Activated naive CD4-positive, alpha-beta T cell treated with anti-CD3 and anti-CD28 coated beads, Interleukin-2, amount 10 ng/mL, durations not matched to agents 7 days and 5 days (primary cell): ENCODE measurements at regions not wholly inside any gene's neighbourhood (a gene's known extent, or its start where the extent isn't known, plus 50 kb on each side); places are given as distances from the start of the nearest gene placed in this dataset.

Experiments
- CTCF ChIA-PET: fragments of 350-600 bp; sonication (Branson Sonifier 250); formaldehyde crosslinking; loops from one replicate; lab custom pipeline; 2021; ENCODE audit warnings: antibody characterized with exemption; lab: Charles Lee
- DNase-seq: peaks from one replicate; pipeline ENCODE4 v3.0.0-alpha.2; 2020
- H3K27ac Mint-ChIP-seq: one replicate; pipeline ENCODE4 v1.8.0; 2021; ENCODE audit warnings: mild to moderate bottlenecking, moderate library complexity, mixed read lengths
- H3K27me3 Mint-ChIP-seq: one replicate; pipeline ENCODE4 v1.8.0; 2021; ENCODE audit warnings: mild to moderate bottlenecking, mixed read lengths
- H3K36me3 Mint-ChIP-seq: one replicate; pipeline ENCODE4 v1.8.0; 2021; ENCODE audit warnings: mixed read lengths
- H3K4me1 Mint-ChIP-seq: one replicate; pipeline ENCODE4 v1.8.0; 2021; ENCODE audit warnings: mixed read lengths
- H3K4me3 Mint-ChIP-seq: one replicate; pipeline ENCODE4 v1.8.0; 2021; ENCODE audit warnings: mild to moderate bottlenecking, moderate library complexity, mixed read lengths
- H3K9me3 Mint-ChIP-seq: one replicate; pipeline ENCODE4 v1.8.0; 2021; ENCODE audit warnings: mixed read lengths

- CTCF ChIA-PET = no interaction called here
Observed at GRCh38 chr2:9105601-9106337, 100.8 kb upstream of the ASAP2 start.

GRCh38 chr2:9103663-9104277 lies 100.3 kb upstream of the MBOAT2 start:
- Mint-ChIP-seq H3K9me3 (no peaks in the 10 kb centered on the region), H3K4me1 (no peaks in the 10 kb centered on the region), H3K27ac (no peak overlapping the region), H3K4me3 (no peak overlapping the region), H3K27me3 (peaks cover 9% of the 10 kb centered on the region), H3K36me3 (no peaks in the 10 kb centered on the region)
- CTCF ChIA-PET = no interaction called here
- no peak for DNase-seq

More at GRCh38 chr2:9105601-9106337, 100.8 kb upstream of the ASAP2 start:
- H3K27me3 Mint-ChIP-seq = no peaks in the 10 kb centered on the region
- H3K9me3 Mint-ChIP-seq = no peaks in the 10 kb centered on the region
- H3K36me3 Mint-ChIP-seq = no peaks in the 10 kb centered on the region
- no peak for DNase-seq
- H3K4me1 Mint-ChIP-seq = no peaks in the 10 kb centered on the region
- no peak overlapping the region for H3K4me3 Mint-ChIP-seq
- no peak overlapping the region for H3K27ac Mint-ChIP-seq

GRCh38 chr2:9102861-9103662 lies 99.6 kb upstream of the MBOAT2 start:
- CTCF ChIA-PET = no interaction called here
- Mint-ChIP-seq H3K9me3 (no peaks in the 10 kb centered on the region), H3K4me1 (no peaks in the 10 kb centered on the region), H3K27me3 (peaks cover 12% of the 10 kb centered on the region), H3K4me3 (no peak overlapping the region), H3K27ac (no peak overlapping the region), H3K36me3 (no peaks in the 10 kb centered on the region)
- DNase-seq = no peak

GRCh38 chr2:9101763-9102425 lies 98.4 kb upstream of the MBOAT2 start:
- CTCF ChIA-PET = no interaction called here

GRCh38 chr2:9100080-9100876 lies 96.8 kb upstream of the MBOAT2 start:
- Mint-ChIP-seq H3K27ac (no peak overlapping the region), H3K4me1 (no peaks in the 10 kb centered on the region), H3K4me3 (no peak overlapping the region), H3K27me3 (peaks cover 25% of the 10 kb centered on the region), H3K36me3 (no peaks in the 10 kb centered on the region), H3K9me3 (no peaks in the 10 kb centered on the region)
- DNase-seq = no peak
- CTCF ChIA-PET = no interaction called here

More at GRCh38 chr2:9101763-9102425, 98.4 kb upstream of the MBOAT2 start:
- Mint-ChIP-seq H3K9me3 (no peaks in the 10 kb centered on the region), H3K4me1 (no peaks in the 10 kb centered on the region), H3K36me3 (no peaks in the 10 kb centered on the region), H3K27ac (no peak overlapping the region), H3K4me3 (no peak overlapping the region), H3K27me3 (peaks cover 12% of the 10 kb centered on the region)
- DNase-seq = no peak

GRCh38 chr2:9099341-9099751 lies 95.9 kb upstream of the MBOAT2 start:
- H3K27me3 Mint-ChIP-seq = peaks cover 30% of the 10 kb centered on the region
- H3K27ac Mint-ChIP-seq = no peak overlapping the region
- CTCF ChIA-PET = no interaction called here
- no peaks in the 10 kb centered on the region for H3K9me3 Mint-ChIP-seq
- no peaks in the 10 kb centered on the region for H3K36me3 Mint-ChIP-seq
- DNase-seq = no peak
- H3K4me1 Mint-ChIP-seq = no peaks in the 10 kb centered on the region
- H3K4me3 Mint-ChIP-seq = no peak overlapping the region

GRCh38 chr2:9097892-9098291 lies 94.4 kb upstream of the MBOAT2 start:
- CTCF ChIA-PET = no interaction called here
- Mint-ChIP-seq H3K9me3 (no peaks in the 10 kb centered on the region), H3K27ac (no peak overlapping the region), H3K27me3 (peaks cover 35% of the 10 kb centered on the region), H3K4me1 (no peaks in the 10 kb centered on the region), H3K36me3 (no peaks in the 10 kb centered on the region), H3K4me3 (no peak overlapping the region)
- DNase-seq = no peak

- Mint-ChIP-seq H3K27me3 (peaks cover 39% of the 10 kb centered on the region), H3K4me3 (no peak overlapping the region), H3K36me3 (no peaks in the 10 kb centered on the region), H3K4me1 (no peaks in the 10 kb centered on the region), H3K27ac (no peak overlapping the region), H3K9me3 (no peaks in the 10 kb centered on the region)
- CTCF ChIA-PET = no interaction called here
- DNase-seq = no peak
Observed at GRCh38 chr2:9097239-9097638, 93.8 kb upstream of the MBOAT2 start.

GRCh38 chr2:9096761-9097160 lies 93.3 kb upstream of the MBOAT2 start:
- no peak for DNase-seq
- Mint-ChIP-seq H3K4me3 (no peak overlapping the region), H3K36me3 (no peaks in the 10 kb centered on the region), H3K27me3 (peaks cover 39% of the 10 kb centered on the region), H3K9me3 (no peaks in the 10 kb centered on the region), H3K27ac (no peak overlapping the region), H3K4me1 (no peaks in the 10 kb centered on the region)
- CTCF ChIA-PET = no interaction called here

GRCh38 chr2:9095690-9096089 lies 92.2 kb upstream of the MBOAT2 start:
- H3K27ac Mint-ChIP-seq = no peak overlapping the region
- CTCF ChIA-PET = interaction anchor here (1.4 kb wide), 1 partner anchor 222 kb away, joined by 3 read pairs; no protein-coding TSS in a partner anchor
- peaks cover 39% of the 10 kb centered on the region for H3K27me3 Mint-ChIP-seq
- H3K4me1 Mint-ChIP-seq = no peaks in the 10 kb centered on the region
- no peak for DNase-seq
- no peaks in the 10 kb centered on the region for H3K36me3 Mint-ChIP-seq
- no peaks in the 10 kb centered on the region for H3K9me3 Mint-ChIP-seq
- H3K4me3 Mint-ChIP-seq = no peak overlapping the region

- Mint-ChIP-seq H3K27me3 (peaks cover 39% of the 10 kb centered on the region), H3K4me3 (no peak overlapping the region), H3K9me3 (no peaks in the 10 kb centered on the region), H3K4me1 (no peaks in the 10 kb centered on the region), H3K27ac (no peak overlapping the region), H3K36me3 (no peaks in the 10 kb centered on the region)
- CTCF ChIA-PET = interaction anchor here (1.4 kb wide), 1 partner anchor 222 kb away, joined by 3 read pairs; no protein-coding TSS in a partner anchor
- DNase-seq = no peak
Observed at GRCh38 chr2:9095226-9095625, 91.7 kb upstream of the MBOAT2 start.

GRCh38 chr2:9094117-9094516 lies 90.6 kb upstream of the MBOAT2 start:
- no peaks in the 10 kb centered on the region for H3K9me3 Mint-ChIP-seq
- H3K36me3 Mint-ChIP-seq = no peaks in the 10 kb centered on the region
- DNase-seq = no peak
- no peaks in the 10 kb centered on the region for H3K4me1 Mint-ChIP-seq
- CTCF ChIA-PET = no interaction called here
- no peak overlapping the region for H3K4me3 Mint-ChIP-seq
- peaks cover 34% of the 10 kb centered on the region for H3K27me3 Mint-ChIP-seq
- H3K27ac Mint-ChIP-seq = no peak overlapping the region

- Mint-ChIP-seq H3K9me3 (no peaks in the 10 kb centered on the region), H3K36me3 (no peaks in the 10 kb centered on the region), H3K27ac (no peak overlapping the region), H3K27me3 (peaks cover 27% of the 10 kb centered on the region), H3K4me1 (no peaks in the 10 kb centered on the region), H3K4me3 (no peak overlapping the region)
- no peak for DNase-seq
- CTCF ChIA-PET = interaction anchor here (0.6 kb wide), 1 partner anchor 480 kb away, joined by 4 read pairs; no protein-coding TSS in a partner anchor
Observed at GRCh38 chr2:9093324-9093723, 89.8 kb upstream of the MBOAT2 start.
